HG03135 (cell line): ENCODE measurements at regions not wholly inside any gene's neighbourhood (a gene's known extent, or its start where the extent isn't known, plus 50 kb on each side); places are given as distances from the start of the nearest gene placed in this dataset.
"Not testable (repeated sequence)": the region's sequence is repeated elsewhere in the genome, so short reads cannot be mapped to it uniquely, and the experiment has no call there.

ENCODE experiments used
- ATAC-seq: cut with Tn5 transposase; IDR thresholded peaks from one replicate; pipeline ENCODE4 v1.9.1; 2021; ENCODE audit warnings: mild to moderate bottlenecking, moderate library complexity; ENCODE audit not compliant: unreplicated experiment

GRCh38 chr11:92168936-92169335, 55.7 kb upstream of the FAT3 start:
- ATAC-seq, result no peak

GRCh38 chr11:92167571-92167970, 57.0 kb upstream of the FAT3 start:
- no peak for ATAC-seq

- no peak for ATAC-seq
These were observed 58.3 kb upstream of the FAT3 start for GRCh38 chr11:92166335-92166734.

GRCh38 chr11:92163879-92164278, 60.7 kb upstream of the FAT3 start:
- no peak for ATAC-seq

GRCh38 chr11:92162776-92163175, 61.8 kb upstream of the FAT3 start:
- ATAC-seq, result no peak

- no peak for ATAC-seq
These were observed 64.7 kb upstream of the FAT3 start for GRCh38 chr11:92159931-92160330.

- not testable (repeated sequence) for ATAC-seq
These were observed 67.2 kb upstream of the FAT3 start for GRCh38 chr11:92157390-92157789.

GRCh38 chr11:92154611-92155010, 70.0 kb upstream of the FAT3 start:
- ATAC-seq, result no peak

GRCh38 chr11:92154110-92154509, 70.5 kb upstream of the FAT3 start:
- no peak for ATAC-seq

- no peak for ATAC-seq
These were observed 71.1 kb upstream of the FAT3 start for GRCh38 chr11:92153542-92153941.

GRCh38 chr11:92152245-92152644, 72.4 kb upstream of the FAT3 start:
- no peak for ATAC-seq

GRCh38 chr11:92149996-92150395, 74.6 kb upstream of the FAT3 start:
- no peak for ATAC-seq

- no peak for ATAC-seq
These were observed 82.9 kb upstream of the FAT3 start for GRCh38 chr11:92141725-92142124.

GRCh38 chr11:92141159-92141558, 83.5 kb upstream of the FAT3 start:
- ATAC-seq, result no peak

GRCh38 chr11:92140021-92140420, 84.6 kb upstream of the FAT3 start:
- ATAC-seq, result no peak

GRCh38 chr11:92138296-92138695, 86.3 kb upstream of the FAT3 start:
- no peak for ATAC-seq

GRCh38 chr11:92137747-92138146, 86.9 kb upstream of the FAT3 start:
- no peak for ATAC-seq

GRCh38 chr11:92136797-92137196, 87.8 kb upstream of the FAT3 start:
- ATAC-seq, result no peak

GRCh38 chr11:92131289-92131865, 93.2 kb upstream of the FAT3 start:
- no peak for ATAC-seq

- ATAC-seq, result no peak
These were observed 94.2 kb upstream of the FAT3 start for GRCh38 chr11:92130421-92130831.

- ATAC-seq, result no peak
These were observed 94.8 kb upstream of the FAT3 start for GRCh38 chr11:92129811-92130210.

- ATAC-seq, result no peak
These were observed 96.6 kb upstream of the FAT3 start for GRCh38 chr11:92128026-92128425.

- ATAC-seq, result no peak
These were observed 99.3 kb upstream of the FAT3 start for GRCh38 chr11:92125321-92125720.
